ENCODE measurements at regions not wholly inside any gene's neighbourhood (a gene's known extent, or its start where the extent isn't known, plus 50 kb on each side); places are given as distances from the start of the nearest gene placed in this dataset.

GRCh38 chr13:23496255-23496654 is 62.8 kb upstream of the SACS start:
- BruUV-seq (replicated peaks): no TSS peak
- H2BK20ac ChIP-seq (ENCODE audit: low read depth, low read length): no peak overlapping the region
- H3K27me3 ChIP-seq (ENCODE audit: control insufficient read depth, insufficient read depth, low read length): no peaks in the 10 kb centered on the region
- no peak overlapping the region for H3K14ac ChIP-seq (replicated peaks; ENCODE audit: low read depth, low read length)
- no peak overlapping the region for H4K91ac ChIP-seq (ENCODE audit: insufficient read depth, low read depth, low read length)
- H3K9ac ChIP-seq (ENCODE audit: low read depth, low read length): no peak overlapping the region
- H2AK5ac ChIP-seq (ENCODE audit: low read depth, low read length): no peak overlapping the region
- no peaks in the 10 kb centered on the region for H3K9me3 ChIP-seq (ENCODE audit: control insufficient read depth, insufficient read depth, low read length)
- peaks cover 4% of the 10 kb centered on the region for H3K4me1 ChIP-seq (ENCODE audit: control insufficient read depth, insufficient read depth, low read length)
- H2BK120ac ChIP-seq (ENCODE audit: low read depth, low read length): no peak overlapping the region
- H3K4me3 ChIP-seq (ENCODE audit: insufficient read depth, low read depth, low read length): no peak overlapping the region
- TF ChIP-seq MXI1 (IDR thresholded peaks at IDR 0.05; ENCODE audit: borderline replicate concordance, low read depth, low read length) (no peak), RCOR1 (IDR thresholded peaks at IDR 0.05; ENCODE audit: insufficient replicate concordance, low read length) (no peak), CEBPB (IDR thresholded peaks at IDR 0.05; ENCODE audit: low read depth, low read length) (no peak), MAFK (IDR thresholded peaks at IDR 0.05; ENCODE audit: low read depth, low read length) (no peak)
- TF ChIP-seq, protein P1, sequence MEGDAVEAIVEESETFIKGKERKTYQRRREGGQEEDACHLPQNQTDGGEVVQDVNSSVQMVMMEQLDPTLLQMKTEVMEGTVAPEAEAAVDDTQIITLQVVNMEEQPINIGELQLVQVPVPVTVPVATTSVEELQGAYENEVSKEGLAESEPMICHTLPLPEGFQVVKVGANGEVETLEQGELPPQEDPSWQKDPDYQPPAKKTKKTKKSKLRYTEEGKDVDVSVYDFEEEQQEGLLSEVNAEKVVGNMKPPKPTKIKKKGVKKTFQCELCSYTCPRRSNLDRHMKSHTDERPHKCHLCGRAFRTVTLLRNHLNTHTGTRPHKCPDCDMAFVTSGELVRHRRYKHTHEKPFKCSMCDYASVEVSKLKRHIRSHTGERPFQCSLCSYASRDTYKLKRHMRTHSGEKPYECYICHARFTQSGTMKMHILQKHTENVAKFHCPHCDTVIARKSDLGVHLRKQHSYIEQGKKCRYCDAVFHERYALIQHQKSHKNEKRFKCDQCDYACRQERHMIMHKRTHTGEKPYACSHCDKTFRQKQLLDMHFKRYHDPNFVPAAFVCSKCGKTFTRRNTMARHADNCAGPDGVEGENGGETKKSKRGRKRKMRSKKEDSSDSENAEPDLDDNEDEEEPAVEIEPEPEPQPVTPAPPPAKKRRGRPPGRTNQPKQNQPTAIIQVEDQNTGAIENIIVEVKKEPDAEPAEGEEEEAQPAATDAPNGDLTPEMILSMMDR (conservative IDR thresholded peaks at IDR 0.05; ENCODE audit: low read depth, low read length): no peak
- no peak for ATAC-seq (ENCODE audit: low read depth)
- no peak overlapping the region for H2AK9ac ChIP-seq (replicated peaks; ENCODE audit: low read depth, low read length, poor library complexity)
- intact Hi-C loops (cut with micrococcal nuclease) (no loop called here), in situ Hi-C loops (cut with MboI; ENCODE audit: low sequenced_read_pairs) (no loop called here), dilution Hi-C loops (cut with HindIII; ENCODE audit: low sequenced_read_pairs, unreplicated experiment) (no loop called here)
- H2BK15ac ChIP-seq (ENCODE audit: low read depth, low read length): no peak overlapping the region
- no peak overlapping the region for H3K4me2 ChIP-seq (ENCODE audit: low read depth, low read length)
- WGBS, 2 experiments (ENCODE audit: extremely low coverage in 2 of 2, insufficient read length in 1 of 2): 100% methylated on average over 1 of the region's 2 CpGs; no CpG with 5 or more reads in 1 of the 2 experiments
- no peak overlapping the region for H4K8ac ChIP-seq (ENCODE audit: low read depth in 2 of 2, low read length in 2 of 2)
- H3K79me1 ChIP-seq (ENCODE audit: low read depth in 1 of 2, low read length in 2 of 2): no peaks in the 10 kb centered on the region
- H4K5ac ChIP-seq (ENCODE audit: low read depth, low read length): no peak overlapping the region
- CTCF ChIA-PET: no interaction called here
- H2AFZ ChIP-seq (replicated peaks; ENCODE audit: low read length, poor library complexity): no peak overlapping the region
- no peaks in the 10 kb centered on the region for H3K9me1 ChIP-seq (ENCODE audit: insufficient read depth, low read length)
- no peak overlapping the region for H3K56ac ChIP-seq (ENCODE audit: extremely low read depth, insufficient read depth, low read length)
- H3K18ac ChIP-seq (ENCODE audit: low read depth, low read length): no peak overlapping the region
- H2BK5ac ChIP-seq (ENCODE audit: low read depth, low read length, poor library complexity, severe bottlenecking): no peak overlapping the region
- H3K27ac ChIP-seq (ENCODE audit: insufficient read depth, low read length): no peak overlapping the region
- H4K20me1 ChIP-seq (ENCODE audit: insufficient read depth, low read length): no peaks in the 10 kb centered on the region
- H3K4ac ChIP-seq (ENCODE audit: low read depth, low read length): no peak overlapping the region
- DNase-seq: no peak
- H3K36me3 ChIP-seq (ENCODE audit: control insufficient read depth, insufficient read depth, low read length): no peaks in the 10 kb centered on the region
- H3K23ac ChIP-seq (ENCODE audit: low read depth, low read length): no peak overlapping the region
- POLR2A ChIA-PET (ENCODE audit: unreplicated experiment): no interaction called here

All from IMR-90 (cell line).